DOHH2 (cell line): ENCODE measurements at regions not wholly inside any gene's neighbourhood (a gene's known extent, or its start where the extent isn't known, plus 50 kb on each side); places are given as distances from the start of the nearest gene placed in this dataset.

Experiments
- H3F3A ChIP-seq: fragments of 200-600 bp; sonication (generic), shearing (Covaris generic); 2 replicates; pipeline ENCODE4 v1.6.0; 2016; ENCODE audit warnings: antibody characterized with exemption, mild to moderate bottlenecking; ENCODE audit not compliant: control insufficient read depth, insufficient read depth
- H3K27ac ChIP-seq: fragments of 200-600 bp; sonication (generic); 2 replicates; pipeline ENCODE4 v1.5.1; 2014; ENCODE audit warnings: low read depth, mild to moderate bottlenecking, low read length, moderate library complexity
- H3K27me3 ChIP-seq: fragments of 200-600 bp; sonication (generic); 2 replicates; pipeline ENCODE4 v1.6.1; 2014; ENCODE audit warnings: mild to moderate bottlenecking, low read length, mixed read lengths; ENCODE audit not compliant: control insufficient read depth
- H3K36me3 ChIP-seq: fragments of 200-600 bp; sonication (generic); 2 replicates; pipeline ENCODE4 v1.6.1; 2014; ENCODE audit warnings: mild to moderate bottlenecking, low read length, moderate library complexity, mixed read lengths; ENCODE audit not compliant: control insufficient read depth
- H3K4me1 ChIP-seq: fragments of 200-600 bp; sonication (generic); 2 replicates; pipeline ENCODE4 v1.6.1; 2014; ENCODE audit warnings: mild to moderate bottlenecking, low read length, mixed read lengths; ENCODE audit not compliant: control insufficient read depth
- H3K4me2 ChIP-seq: fragments of 200-600 bp; sonication (generic); 2 replicates; pipeline ENCODE4 v1.6.0; 2014; ENCODE audit warnings: mild to moderate bottlenecking, low read length, moderate library complexity
- H3K4me3 ChIP-seq: fragments of 200-600 bp; sonication (generic); 2 replicates; pipeline ENCODE4 v1.5.1; 2014; ENCODE audit warnings: mild to moderate bottlenecking, low read length, mixed read lengths
- H3K79me2 ChIP-seq: fragments of 200-600 bp; sonication (generic); 2 replicates; pipeline ENCODE4 v1.6.1; 2014; ENCODE audit warnings: mild to moderate bottlenecking, low read length, mixed read lengths; ENCODE audit not compliant: control insufficient read depth
- H3K9me2 ChIP-seq: fragments of 200-600 bp; sonication (generic); replicated peaks from 2 replicates; pipeline ENCODE4 v1.6.1; 2014; ENCODE audit warnings: mild to moderate bottlenecking, low read length, mixed read lengths; ENCODE audit not compliant: control insufficient read depth
- H3K9me3 ChIP-seq: fragments of 200-600 bp; sonication (generic); 2 replicates; pipeline ENCODE4 v1.6.1; 2014; ENCODE audit warnings: antibody characterized with exemption, low read length, mixed read lengths; ENCODE audit not compliant: control insufficient read depth, insufficient read depth
- H4K20me1 ChIP-seq: fragments of 200-600 bp; sonication (generic); 2 replicates; pipeline ENCODE4 v1.6.0; 2014; ENCODE audit warnings: low read depth, mild to moderate bottlenecking, antibody characterized with exemption, low read length, moderate library complexity; ENCODE audit not compliant: control insufficient read depth, insufficient read depth
- EZH2phosphoT487 ChIP-seq: fragments of 200-600 bp; sonication (generic); IDR thresholded peaks from 2 replicates; pipeline ENCODE4 v1.6.1; 2017; ENCODE audit warnings: borderline replicate concordance, mild to moderate bottlenecking, antibody characterized with exemption, low read length, moderate library complexity, mixed read lengths
- TF ChIP-seq, protein P1 (sequence below): fragments of 200-600 bp; sonication (generic); IDR thresholded peaks from one replicate; pipeline ENCODE4 v1.5.1; 2014; ENCODE audit warnings: antibody characterized with exemption, mild to moderate bottlenecking, low read depth, low read length; ENCODE audit not compliant: poor library complexity, severe bottlenecking

DNA sequence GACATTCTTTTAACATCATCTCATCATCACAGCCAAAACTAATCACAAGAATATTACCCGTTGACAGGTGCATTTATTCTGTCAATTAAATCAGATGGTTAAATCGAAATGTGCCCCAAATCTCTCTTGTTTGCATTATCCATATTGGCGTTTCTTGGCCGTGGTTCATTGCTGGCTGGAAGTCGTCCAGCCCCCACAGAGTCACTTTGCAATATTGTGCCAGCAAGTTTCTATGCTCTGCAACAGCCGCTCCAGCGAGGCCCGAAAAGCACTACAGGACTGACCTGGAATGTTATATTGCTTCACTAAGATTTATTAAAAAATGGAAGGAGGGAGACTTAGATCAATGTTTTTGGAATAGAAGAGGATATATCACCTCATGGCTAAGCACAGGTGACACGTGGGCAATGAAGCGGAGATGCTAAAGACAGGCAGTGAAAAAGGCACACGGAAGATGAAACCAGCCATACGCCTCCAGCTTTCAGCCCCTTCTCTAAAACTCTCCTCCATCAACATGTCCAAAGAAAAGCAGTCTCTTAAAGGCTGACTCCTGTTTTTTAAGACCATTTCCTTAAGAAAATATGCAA, 176.8 kb upstream of the VRK2 start:
- Histone ChIP-seq H3K9me2 (no peaks in the 10 kb centered on the region), H3K4me1 (no peaks in the 10 kb centered on the region), H3K27me3 (no peaks in the 10 kb centered on the region), H3K79me2 (no peaks in the 10 kb centered on the region), H3F3A (no peaks in the 10 kb centered on the region), H3K36me3 (no peaks in the 10 kb centered on the region), H3K9me3 (no peaks in the 10 kb centered on the region), H4K20me1 (no peaks in the 10 kb centered on the region), H3K4me3 (no peak overlapping the region), H3K27ac (no peak overlapping the region), H3K4me2 (no peak overlapping the region)
- no peak for TF ChIP-seq EZH2phosphoT487
- TF ChIP-seq, protein P1, sequence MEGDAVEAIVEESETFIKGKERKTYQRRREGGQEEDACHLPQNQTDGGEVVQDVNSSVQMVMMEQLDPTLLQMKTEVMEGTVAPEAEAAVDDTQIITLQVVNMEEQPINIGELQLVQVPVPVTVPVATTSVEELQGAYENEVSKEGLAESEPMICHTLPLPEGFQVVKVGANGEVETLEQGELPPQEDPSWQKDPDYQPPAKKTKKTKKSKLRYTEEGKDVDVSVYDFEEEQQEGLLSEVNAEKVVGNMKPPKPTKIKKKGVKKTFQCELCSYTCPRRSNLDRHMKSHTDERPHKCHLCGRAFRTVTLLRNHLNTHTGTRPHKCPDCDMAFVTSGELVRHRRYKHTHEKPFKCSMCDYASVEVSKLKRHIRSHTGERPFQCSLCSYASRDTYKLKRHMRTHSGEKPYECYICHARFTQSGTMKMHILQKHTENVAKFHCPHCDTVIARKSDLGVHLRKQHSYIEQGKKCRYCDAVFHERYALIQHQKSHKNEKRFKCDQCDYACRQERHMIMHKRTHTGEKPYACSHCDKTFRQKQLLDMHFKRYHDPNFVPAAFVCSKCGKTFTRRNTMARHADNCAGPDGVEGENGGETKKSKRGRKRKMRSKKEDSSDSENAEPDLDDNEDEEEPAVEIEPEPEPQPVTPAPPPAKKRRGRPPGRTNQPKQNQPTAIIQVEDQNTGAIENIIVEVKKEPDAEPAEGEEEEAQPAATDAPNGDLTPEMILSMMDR, result no peak

DNA sequence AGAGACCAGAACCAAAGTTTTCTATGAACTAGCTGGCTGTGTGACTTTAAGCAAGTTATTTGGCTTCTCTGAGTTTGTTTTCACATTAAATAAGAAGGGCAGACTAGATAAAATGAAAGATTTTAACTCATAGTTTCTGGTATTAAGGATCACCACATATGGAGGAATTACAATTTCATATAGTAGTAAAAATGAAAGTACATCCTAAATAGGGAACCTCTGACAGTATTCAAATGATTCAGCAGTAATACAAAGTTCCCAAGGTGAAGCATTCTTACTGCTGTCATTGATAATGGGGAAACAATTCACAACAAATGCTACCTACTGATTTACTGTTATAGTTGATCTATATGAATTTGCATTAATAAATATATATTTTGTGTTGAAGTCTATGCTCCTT, 170.3 kb upstream of the VRK2 start:
- Histone ChIP-seq H3K27me3 (no peaks in the 10 kb centered on the region), H3K27ac (no peak overlapping the region), H4K20me1 (no peaks in the 10 kb centered on the region), H3K36me3 (no peaks in the 10 kb centered on the region), H3K4me2 (no peak overlapping the region), H3K79me2 (no peaks in the 10 kb centered on the region), H3K4me1 (peaks cover 14% of the 10 kb centered on the region), H3K9me3 (no peaks in the 10 kb centered on the region), H3K9me2 (no peaks in the 10 kb centered on the region), H3F3A (no peaks in the 10 kb centered on the region), H3K4me3 (no peak overlapping the region)
- TF ChIP-seq, protein P1, result no peak
- TF ChIP-seq EZH2phosphoT487, result no peak

DNA sequence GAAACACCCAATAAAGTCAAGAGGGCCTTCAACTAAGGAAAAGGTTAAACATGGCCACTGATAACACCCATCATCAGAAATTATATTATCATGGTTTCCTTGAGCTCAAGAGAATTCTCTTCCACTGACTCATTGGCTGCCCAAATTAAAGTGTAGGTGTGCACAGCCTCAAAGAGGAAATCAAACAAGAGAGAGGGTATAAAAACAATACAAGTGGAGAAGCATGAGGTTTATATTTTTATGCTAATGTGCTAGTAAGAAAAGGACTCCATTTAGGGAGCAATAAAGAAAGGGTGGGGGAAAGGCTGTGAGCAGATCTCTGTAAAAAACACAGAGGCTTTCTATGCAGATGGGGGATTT, 168.8 kb upstream of the VRK2 start:
- H3K4me1 ChIP-seq, result peaks cover 16% of the 10 kb centered on the region
- H3K4me2 ChIP-seq, result peak overlapping the region; percentile 10; the same call in 1 of the 2 replicates
- no peaks in the 10 kb centered on the region for H3K36me3 ChIP-seq
- no peaks in the 10 kb centered on the region for H4K20me1 ChIP-seq
- H3K27ac ChIP-seq, result no peak overlapping the region
- H3K9me2 ChIP-seq, result no peaks in the 10 kb centered on the region
- H3K4me3 ChIP-seq, result no peak overlapping the region
- no peaks in the 10 kb centered on the region for H3K9me3 ChIP-seq
- H3K27me3 ChIP-seq, result no peaks in the 10 kb centered on the region
- TF ChIP-seq EZH2phosphoT487, result no peak
- TF ChIP-seq, protein P1, result no peak
- no peaks in the 10 kb centered on the region for H3K79me2 ChIP-seq
- no peaks in the 10 kb centered on the region for H3F3A ChIP-seq
